ENCODE measurements at regions not wholly inside any gene's neighbourhood (a gene's known extent, or its start where the extent isn't known, plus 50 kb on each side); places are given as distances from the start of the nearest gene placed in this dataset.

- in situ Hi-C loops (cut with HindIII; ENCODE audit: low pct_unique_long_range_greater_than_20kb, low sequenced_read_pairs) = no loop called here
- Histone ChIP-seq H3K27me3 (ENCODE audit: control insufficient read depth, insufficient read depth, low read length) (no peaks in the 10 kb centered on the region), H3K4me3 (ENCODE audit: low read depth in 2 of 2, low read length in 2 of 2) (no peak overlapping the region), H3K9me3 (ENCODE audit: control insufficient read depth, insufficient read depth, low read depth, low read length) (no peaks in the 10 kb centered on the region), H3K27ac (ENCODE audit: low read length) (peak overlapping the region; percentile 63), H3K4me1 (ENCODE audit: control insufficient read depth, insufficient read depth, low read length) (peaks cover 53% of the 10 kb centered on the region), H3K36me3 (ENCODE audit: control insufficient read depth, insufficient read depth, low read length) (no peaks in the 10 kb centered on the region)
- no TSS peak for BruUV-seq (replicated peaks)
- intact Hi-C loops (cut with micrococcal nuclease; ENCODE audit: unreplicated experiment) = no loop called here
- TF ChIP-seq SIN3A (IDR thresholded peaks at IDR 0.05; ENCODE audit: borderline replicate concordance, insufficient read depth, low read depth, low read length) (no peak), CTCF (IDR thresholded peaks at IDR 0.05) (no peak), REST (IDR thresholded peaks at IDR 0.05; ENCODE audit: insufficient read depth in 1 of 2, low read depth in 2 of 2, low read length in 1 of 2) (no peak), TCF7L2 (IDR thresholded peaks at IDR 0.05; ENCODE audit: low read depth, low read length) (no peak), POLR2AphosphoS5 (IDR thresholded peaks at IDR 0.05; ENCODE audit: low read depth, low read length) (no peak)
- ChIA-PET POLR2A (interaction anchor here (0.7 kb wide), 1 partner anchor 89 kb away, joined by 3 read pairs; no protein-coding TSS in a partner anchor), CTCF (no interaction called here)
- no peak for DNase-seq (ENCODE audit: low read depth, low spot score)
- peak; percentile 54; the same call in 1 of the 2 replicates for ATAC-seq
These were observed 200.6 kb upstream of the CIBAR2 start for GRCh38 chr16:85312642-85313525.

GRCh38 chr16:85313526-85314301 is 201.4 kb upstream of the CIBAR2 start:
- DNase-seq (ENCODE audit: low read depth, low spot score) = no peak
- no peaks in the 10 kb centered on the region for H3K27me3 ChIP-seq (ENCODE audit: control insufficient read depth, insufficient read depth, low read length)
- ChIA-PET CTCF (no interaction called here), POLR2A (interaction anchor here (0.7 kb wide), 1 partner anchor 88 kb away, joined by 3 read pairs; no protein-coding TSS in a partner anchor)
- H3K9me3 ChIP-seq (ENCODE audit: control insufficient read depth, insufficient read depth, low read depth, low read length) = no peaks in the 10 kb centered on the region
- no peak for ATAC-seq
- H3K27ac ChIP-seq (ENCODE audit: low read length) = peak overlapping the region; percentile 69
- in situ Hi-C loops (cut with HindIII; ENCODE audit: low pct_unique_long_range_greater_than_20kb, low sequenced_read_pairs) = no loop called here
- intact Hi-C loops (cut with micrococcal nuclease; ENCODE audit: unreplicated experiment) = no loop called here
- H3K36me3 ChIP-seq (ENCODE audit: control insufficient read depth, insufficient read depth, low read length) = no peaks in the 10 kb centered on the region
- peaks cover 47% of the 10 kb centered on the region for H3K4me1 ChIP-seq (ENCODE audit: control insufficient read depth, insufficient read depth, low read length)
- H3K4me3 ChIP-seq (ENCODE audit: low read depth in 2 of 2, low read length in 2 of 2) = no peak overlapping the region
- TF ChIP-seq CTCF (IDR thresholded peaks at IDR 0.05) (no peak), POLR2AphosphoS5 (IDR thresholded peaks at IDR 0.05; ENCODE audit: low read depth, low read length) (no peak), REST (IDR thresholded peaks at IDR 0.05; ENCODE audit: insufficient read depth in 1 of 2, low read depth in 2 of 2, low read length in 1 of 2) (no peak), SIN3A (IDR thresholded peaks at IDR 0.05; ENCODE audit: borderline replicate concordance, insufficient read depth, low read depth, low read length) (no peak), TCF7L2 (IDR thresholded peaks at IDR 0.05; ENCODE audit: low read depth, low read length) (no peak)
- BruUV-seq (replicated peaks) = no TSS peak
